ENCODE measurements at regions not wholly inside any gene's neighbourhood (a gene's known extent, or its start where the extent isn't known, plus 50 kb on each side); places are given as distances from the start of the nearest gene placed in this dataset.

DNA sequence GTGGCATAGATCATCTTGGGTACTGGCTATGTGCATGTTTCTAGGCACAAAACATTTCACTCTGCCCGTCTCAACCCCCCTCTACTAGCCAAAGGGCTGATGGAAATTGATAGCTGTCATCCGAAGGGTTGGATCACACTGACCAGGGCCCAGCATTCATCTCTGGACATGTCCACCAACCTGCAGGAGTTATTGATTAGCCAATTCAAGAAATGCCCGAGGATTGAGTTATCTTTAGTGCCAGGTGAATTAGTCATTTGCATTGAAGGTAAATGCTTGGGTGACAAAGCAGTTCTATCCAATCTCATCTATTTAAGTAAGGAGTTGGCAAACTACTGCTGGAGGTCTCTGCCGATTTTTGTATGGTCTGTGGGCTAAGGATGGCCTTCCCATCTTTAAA lies 80.1 kb downstream of the CD164 start:
- Histone ChIP-seq H3K4me3 (ENCODE audit: low read length) (no peak overlapping the region), H3K27me3 (ENCODE audit: insufficient read depth, low read length) (no peaks in the 10 kb centered on the region), H3K36me3 (ENCODE audit: insufficient read depth, low read depth, low read length) (no peaks in the 10 kb centered on the region), H3K27ac (ENCODE audit: low read length) (no peak overlapping the region), H3K9me3 (ENCODE audit: insufficient read depth, low read depth, low read length) (no peaks in the 10 kb centered on the region), H3K4me1 (ENCODE audit: insufficient read depth, low read length) (peaks cover 13% of the 10 kb centered on the region; the same call in 1 of the 2 replicates), H3K9ac (ENCODE audit: low read depth, low read length) (no peak overlapping the region)

DNA sequence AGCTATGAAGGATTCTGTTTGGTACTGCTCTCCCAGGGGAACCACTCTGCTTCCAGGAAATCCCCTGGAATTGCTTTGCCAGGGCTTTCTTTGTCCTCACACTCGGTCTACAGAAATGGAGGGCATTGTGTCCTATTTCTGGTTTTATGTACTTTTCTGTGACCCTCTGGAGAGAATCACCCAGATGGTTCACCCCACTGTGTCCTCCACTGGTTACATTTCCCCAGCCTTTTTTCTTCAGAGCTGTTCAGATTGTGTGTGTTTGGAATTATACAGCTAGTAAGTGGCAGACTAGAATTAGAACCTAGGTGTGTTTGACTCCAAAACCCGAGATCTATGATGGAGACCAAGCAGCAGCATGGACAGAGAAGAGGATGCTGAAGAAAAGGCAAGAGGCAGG lies 80.8 kb downstream of the CD164 start:
- Histone ChIP-seq H3K4me3 (ENCODE audit: low read length) (no peak overlapping the region), H3K9ac (ENCODE audit: low read depth, low read length) (no peak overlapping the region), H3K27me3 (ENCODE audit: insufficient read depth, low read length) (no peaks in the 10 kb centered on the region), H3K36me3 (ENCODE audit: insufficient read depth, low read depth, low read length) (no peaks in the 10 kb centered on the region), H3K27ac (ENCODE audit: low read length) (no peak overlapping the region), H3K9me3 (ENCODE audit: insufficient read depth, low read depth, low read length) (no peaks in the 10 kb centered on the region), H3K4me1 (ENCODE audit: insufficient read depth, low read length) (peaks cover 13% of the 10 kb centered on the region; the same call in 1 of the 2 replicates)

DNA sequence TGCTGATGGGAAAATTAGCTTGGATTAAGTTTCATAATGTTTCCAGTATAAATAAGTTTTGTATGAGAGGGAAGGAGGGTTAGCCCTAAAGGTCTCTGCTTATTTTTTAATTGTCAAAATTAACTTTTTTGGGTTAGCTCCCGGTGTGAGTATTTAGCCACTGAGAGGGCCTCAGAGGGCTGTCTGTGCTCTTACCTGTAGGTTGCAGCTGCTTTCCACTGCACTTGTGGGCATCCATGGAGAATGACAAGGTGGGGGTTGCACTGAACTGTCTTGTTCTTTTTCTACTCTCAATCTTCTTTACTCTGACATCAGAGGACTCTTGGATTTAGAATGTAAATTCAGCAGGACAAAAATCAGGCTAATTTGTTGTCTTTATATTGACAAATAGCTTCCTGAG lies 81.4 kb downstream of the CD164 start:
- H3K9ac ChIP-seq (ENCODE audit: low read depth, low read length): no peak overlapping the region
- H3K4me1 ChIP-seq (ENCODE audit: insufficient read depth, low read length): peaks cover 13% of the 10 kb centered on the region; the same call in 1 of the 2 replicates
- no peaks in the 10 kb centered on the region for H3K36me3 ChIP-seq (ENCODE audit: insufficient read depth, low read depth, low read length)
- H3K27ac ChIP-seq (ENCODE audit: low read length): no peak overlapping the region
- H3K9me3 ChIP-seq (ENCODE audit: insufficient read depth, low read depth, low read length): no peaks in the 10 kb centered on the region
- H3K4me3 ChIP-seq (ENCODE audit: low read length): no peak overlapping the region
- no peaks in the 10 kb centered on the region for H3K27me3 ChIP-seq (ENCODE audit: insufficient read depth, low read length)

DNA sequence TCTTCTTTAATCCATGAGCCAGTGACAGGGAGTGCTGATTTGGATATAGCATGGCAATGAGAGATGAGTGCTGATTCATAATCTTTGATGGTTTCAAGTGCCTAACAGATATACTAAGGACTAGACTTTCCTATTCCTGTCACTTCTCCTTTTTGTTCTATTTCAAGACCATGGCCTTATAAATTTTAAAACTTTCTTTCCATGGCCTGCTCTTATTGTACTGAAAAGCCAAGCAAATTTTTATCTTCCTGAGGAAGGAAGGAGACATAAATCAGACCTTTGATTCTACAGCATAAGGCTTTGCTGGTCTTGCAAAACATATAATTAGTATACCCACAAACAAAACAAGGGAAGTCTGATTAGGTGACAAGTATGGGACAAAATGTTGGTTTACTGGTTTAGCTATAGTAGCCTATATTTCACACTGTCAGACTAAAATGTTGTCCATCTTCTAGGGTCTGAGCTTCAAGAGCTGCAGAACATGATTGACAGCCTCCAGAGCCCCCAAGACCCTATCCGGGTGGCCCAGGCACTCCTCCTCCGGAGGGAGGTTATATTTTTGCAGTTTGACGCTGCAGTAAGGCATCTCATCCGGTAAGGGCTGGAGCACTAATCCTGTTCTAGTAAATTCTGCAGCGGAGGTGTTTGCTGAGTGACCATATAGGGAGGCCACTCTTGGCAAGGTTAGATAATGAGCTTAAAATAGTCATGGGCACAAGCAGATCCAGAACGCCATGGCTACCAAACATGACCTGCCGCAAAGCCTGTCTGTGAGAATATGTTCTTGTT lies 82.3 kb downstream of the CD164 start:
- no peaks in the 10 kb centered on the region for H3K36me3 ChIP-seq (ENCODE audit: insufficient read depth, low read depth, low read length)
- H3K9ac ChIP-seq (ENCODE audit: low read depth, low read length): no peak overlapping the region
- no peak overlapping the region for H3K27ac ChIP-seq (ENCODE audit: low read length)
- no peaks in the 10 kb centered on the region for H3K9me3 ChIP-seq (ENCODE audit: insufficient read depth, low read depth, low read length)
- peaks cover 13% of the 10 kb centered on the region; the same call in 1 of the 2 replicates for H3K4me1 ChIP-seq (ENCODE audit: insufficient read depth, low read length)
- no peak overlapping the region for H3K4me3 ChIP-seq (ENCODE audit: low read length)
- H3K27me3 ChIP-seq (ENCODE audit: insufficient read depth, low read length): no peaks in the 10 kb centered on the region

DNA sequence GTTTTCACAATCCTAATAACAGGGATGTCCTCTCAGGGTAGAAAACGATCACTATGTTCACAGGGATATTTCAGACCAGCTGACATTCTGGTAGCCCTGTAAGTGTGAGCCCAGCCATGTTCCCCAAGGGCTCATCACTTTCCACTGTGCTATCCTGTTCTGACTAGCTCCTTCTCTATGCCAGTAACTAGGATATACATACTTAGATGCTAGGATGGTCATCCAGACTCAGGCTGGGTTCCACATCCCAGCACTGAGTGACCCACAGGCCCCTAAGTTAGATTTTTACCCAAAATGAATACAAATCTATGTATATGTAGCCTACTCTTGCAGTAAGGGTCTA lies 83.0 kb downstream of the CD164 start:
- Histone ChIP-seq H3K9ac (ENCODE audit: low read depth, low read length) (no peak overlapping the region), H3K36me3 (ENCODE audit: insufficient read depth, low read depth, low read length) (no peaks in the 10 kb centered on the region), H3K27me3 (ENCODE audit: insufficient read depth, low read length) (no peaks in the 10 kb centered on the region), H3K4me3 (ENCODE audit: low read length) (no peak overlapping the region), H3K4me1 (ENCODE audit: insufficient read depth, low read length) (peaks cover 13% of the 10 kb centered on the region; the same call in 1 of the 2 replicates), H3K9me3 (ENCODE audit: insufficient read depth, low read depth, low read length) (no peaks in the 10 kb centered on the region), H3K27ac (ENCODE audit: low read length) (no peak overlapping the region)

DNA sequence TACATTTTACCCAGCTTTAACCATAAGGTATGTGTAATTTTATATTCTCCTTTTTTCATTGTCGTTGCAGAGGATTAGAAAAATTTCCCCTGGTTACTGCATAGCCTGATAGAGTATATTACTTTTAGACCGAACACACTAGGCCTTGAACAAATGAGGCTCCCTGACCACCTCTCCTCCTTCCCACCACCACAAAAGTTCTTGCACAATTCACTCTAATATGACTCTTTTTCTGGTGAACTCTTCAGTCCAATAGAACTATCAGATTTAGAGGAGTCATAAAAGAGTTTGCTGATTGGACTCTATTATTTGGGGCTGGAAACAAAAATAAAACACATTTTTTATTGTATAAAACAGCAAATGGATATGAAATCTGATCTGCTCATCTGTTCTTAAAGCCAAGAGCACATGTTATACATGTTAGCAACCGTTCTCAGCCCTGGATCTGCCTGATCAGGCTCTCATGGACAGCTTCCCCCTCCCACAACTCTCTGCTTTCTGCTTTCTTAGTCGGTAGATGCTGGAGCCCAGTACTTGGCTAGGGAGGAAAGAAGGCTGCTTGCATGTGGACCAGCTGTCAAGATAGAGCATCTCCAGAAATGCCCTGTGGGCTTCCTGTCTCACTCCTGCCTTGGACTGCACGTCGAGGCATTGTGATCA lies 83.5 kb downstream of the CD164 start:
- Histone ChIP-seq H3K4me3 (ENCODE audit: low read length) (no peak overlapping the region), H3K9me3 (ENCODE audit: insufficient read depth, low read depth, low read length) (no peaks in the 10 kb centered on the region), H3K27ac (ENCODE audit: low read length) (no peak overlapping the region), H3K4me1 (ENCODE audit: insufficient read depth, low read length) (peaks cover 13% of the 10 kb centered on the region; the same call in 1 of the 2 replicates), H3K36me3 (ENCODE audit: insufficient read depth, low read depth, low read length) (no peaks in the 10 kb centered on the region), H3K9ac (ENCODE audit: low read depth, low read length) (no peak overlapping the region), H3K27me3 (ENCODE audit: insufficient read depth, low read length) (no peaks in the 10 kb centered on the region)

DNA sequence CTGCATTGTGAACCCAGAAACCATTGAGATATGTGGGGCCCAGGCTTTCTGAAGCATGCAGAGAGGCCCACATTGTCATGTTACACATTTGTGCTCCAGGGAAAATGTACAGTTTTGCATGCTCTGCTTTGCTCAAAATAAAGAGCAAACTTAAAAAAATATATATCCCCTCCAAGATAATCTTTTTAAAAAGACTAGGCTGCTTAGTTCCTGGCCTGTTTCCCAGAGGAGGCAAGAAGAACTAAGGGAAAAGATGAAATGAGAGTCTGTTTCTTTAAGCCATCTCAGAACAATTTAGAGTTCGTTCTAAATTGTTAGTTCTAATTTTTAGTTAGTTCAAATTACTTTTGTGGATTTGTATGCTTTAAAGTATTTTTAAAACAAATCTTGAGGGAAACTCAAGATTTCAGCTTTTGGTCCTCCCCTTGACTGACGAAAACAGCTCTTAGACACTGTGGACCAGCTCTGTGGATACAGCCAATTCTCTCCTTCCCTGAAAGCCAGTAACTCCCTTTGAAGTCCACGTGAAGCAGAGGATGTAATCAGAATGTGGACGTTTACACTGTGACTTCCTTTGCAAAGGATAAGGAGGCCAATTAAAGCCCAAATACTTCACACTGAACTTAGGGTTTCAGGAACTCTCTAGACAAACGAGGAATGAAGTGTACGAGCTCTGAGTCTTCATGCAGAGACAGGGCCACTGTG lies 84.7 kb downstream of the CD164 start:
- Histone ChIP-seq H3K27ac (ENCODE audit: low read length) (no peak overlapping the region), H3K9me3 (ENCODE audit: insufficient read depth, low read depth, low read length) (no peaks in the 10 kb centered on the region), H3K36me3 (ENCODE audit: insufficient read depth, low read depth, low read length) (no peaks in the 10 kb centered on the region), H3K9ac (ENCODE audit: low read depth, low read length) (no peak overlapping the region; the same call in 1 of the 2 replicates), H3K27me3 (ENCODE audit: insufficient read depth, low read length) (no peaks in the 10 kb centered on the region), H3K4me1 (ENCODE audit: insufficient read depth, low read length) (peaks cover 13% of the 10 kb centered on the region; the same call in 1 of the 2 replicates), H3K4me3 (ENCODE audit: low read length) (no peak overlapping the region)

DNA sequence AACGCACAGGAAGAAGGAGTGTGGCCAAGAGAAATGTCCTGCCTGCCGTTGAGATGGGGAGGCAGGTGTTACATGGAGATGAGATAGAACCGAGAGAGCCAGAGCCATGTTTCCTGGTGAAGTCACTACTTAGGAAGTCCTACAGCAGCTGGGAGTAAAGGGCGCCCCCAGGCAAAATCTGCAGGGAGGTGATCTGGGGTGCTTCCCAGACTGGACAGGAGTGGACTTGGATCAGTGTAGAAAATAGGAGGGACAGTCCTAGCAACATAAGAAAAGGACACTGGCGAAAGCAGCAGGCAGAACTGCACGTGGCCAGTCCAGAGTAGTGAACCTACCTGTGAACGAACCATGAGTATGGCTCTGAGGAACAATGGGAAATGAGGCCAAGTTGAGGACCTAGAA lies 85.3 kb downstream of the CD164 start:
- Histone ChIP-seq H3K27me3 (ENCODE audit: insufficient read depth, low read length) (no peaks in the 10 kb centered on the region), H3K4me1 (ENCODE audit: insufficient read depth, low read length) (peaks cover 13% of the 10 kb centered on the region; the same call in 1 of the 2 replicates), H3K36me3 (ENCODE audit: insufficient read depth, low read depth, low read length) (no peaks in the 10 kb centered on the region), H3K27ac (ENCODE audit: low read length) (no peak overlapping the region), H3K9ac (ENCODE audit: low read depth, low read length) (no peak overlapping the region), H3K9me3 (ENCODE audit: insufficient read depth, low read depth, low read length) (no peaks in the 10 kb centered on the region), H3K4me3 (ENCODE audit: low read length) (no peak overlapping the region)

DNA sequence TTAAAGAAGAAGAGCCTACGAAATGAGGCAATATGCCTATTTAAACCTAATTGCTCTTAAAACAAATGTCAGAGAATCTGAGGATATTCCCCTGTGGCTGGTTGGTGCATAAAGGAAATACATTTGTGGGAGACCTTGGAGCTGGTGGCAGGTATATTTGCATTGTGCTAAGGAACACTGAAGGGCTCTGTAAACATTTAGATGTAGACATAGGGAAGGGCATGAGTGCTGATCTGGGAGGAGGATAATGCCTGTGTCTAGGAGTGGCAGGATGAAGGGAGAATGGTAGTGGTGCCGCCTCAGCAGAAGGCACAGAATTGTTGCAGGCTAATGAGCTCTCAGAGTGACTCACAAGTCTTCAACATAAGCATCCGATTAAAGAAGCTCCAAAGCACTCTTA lies 85.8 kb downstream of the CD164 start:
- H3K4me1 ChIP-seq (ENCODE audit: insufficient read depth, low read length): peaks cover 13% of the 10 kb centered on the region; the same call in 1 of the 2 replicates
- no peak overlapping the region for H3K4me3 ChIP-seq (ENCODE audit: low read length)
- H3K36me3 ChIP-seq (ENCODE audit: insufficient read depth, low read depth, low read length): no peaks in the 10 kb centered on the region
- no peaks in the 10 kb centered on the region for H3K9me3 ChIP-seq (ENCODE audit: insufficient read depth, low read depth, low read length)
- no peak overlapping the region for H3K27ac ChIP-seq (ENCODE audit: low read length)
- H3K9ac ChIP-seq (ENCODE audit: low read depth, low read length): no peak overlapping the region
- H3K27me3 ChIP-seq (ENCODE audit: insufficient read depth, low read length): no peaks in the 10 kb centered on the region

DNA sequence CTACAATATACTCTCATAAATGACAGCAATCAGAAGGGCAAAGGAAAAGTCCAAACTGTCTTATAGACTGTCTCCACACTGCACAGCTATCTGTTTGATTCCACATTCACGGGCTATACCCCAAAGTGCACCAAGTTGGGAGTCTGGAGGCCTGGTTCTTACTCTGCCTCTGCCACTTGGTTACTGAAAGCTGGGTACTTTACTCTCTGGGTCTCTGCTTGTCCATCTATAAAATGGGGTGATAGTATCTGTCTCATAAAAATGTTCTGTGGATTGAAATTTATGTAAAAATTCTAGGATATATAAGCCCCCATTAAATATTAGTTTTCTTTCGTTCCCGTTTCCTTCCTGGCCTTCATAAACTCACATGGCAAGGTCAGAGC lies 86.5 kb downstream of the CD164 start:
- Histone ChIP-seq H3K4me1 (ENCODE audit: insufficient read depth, low read length) (peaks cover 13% of the 10 kb centered on the region; the same call in 1 of the 2 replicates), H3K36me3 (ENCODE audit: insufficient read depth, low read depth, low read length) (no peaks in the 10 kb centered on the region), H3K9me3 (ENCODE audit: insufficient read depth, low read depth, low read length) (no peaks in the 10 kb centered on the region), H3K9ac (ENCODE audit: low read depth, low read length) (no peak overlapping the region), H3K4me3 (ENCODE audit: low read length) (no peak overlapping the region), H3K27me3 (ENCODE audit: insufficient read depth, low read length) (no peaks in the 10 kb centered on the region), H3K27ac (ENCODE audit: low read length) (no peak overlapping the region)

DNA sequence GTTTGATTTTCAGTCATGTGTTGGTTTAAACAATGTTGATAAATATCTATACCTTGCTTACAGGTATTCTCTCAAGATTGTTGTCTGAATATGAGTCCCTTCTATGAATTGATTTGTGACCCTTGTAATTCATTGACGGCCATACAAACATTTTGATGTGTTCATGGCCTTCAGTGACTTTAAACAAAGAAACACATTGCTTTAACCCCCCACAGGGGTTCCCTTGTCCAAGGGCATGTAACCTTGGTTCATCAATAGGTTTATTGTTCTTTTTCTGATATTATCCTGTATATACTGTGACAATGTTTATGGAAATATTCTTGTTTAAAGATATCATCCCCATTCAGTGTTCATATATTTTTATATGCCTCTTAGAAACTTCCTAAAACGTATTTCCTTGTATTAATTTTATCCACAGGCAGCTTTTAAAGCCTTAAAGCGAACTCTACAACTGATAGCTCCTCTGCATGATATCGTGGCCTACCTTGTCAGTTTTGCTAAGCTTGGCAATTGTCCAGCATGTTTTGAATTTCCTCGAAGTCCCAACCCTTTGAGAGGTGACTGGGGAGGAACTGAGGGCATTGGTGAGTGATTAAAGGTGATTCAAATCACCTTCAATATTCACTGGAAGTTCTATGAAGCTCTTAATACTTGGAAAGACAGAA lies 87.0 kb downstream of the CD164 start:
- no peak overlapping the region for H3K27ac ChIP-seq (ENCODE audit: low read length)
- no peaks in the 10 kb centered on the region for H3K9me3 ChIP-seq (ENCODE audit: insufficient read depth, low read depth, low read length)
- H3K9ac ChIP-seq (ENCODE audit: low read depth, low read length): no peak overlapping the region
- H3K4me3 ChIP-seq (ENCODE audit: low read length): no peak overlapping the region
- peaks cover 13% of the 10 kb centered on the region; the same call in 1 of the 2 replicates for H3K4me1 ChIP-seq (ENCODE audit: insufficient read depth, low read length)
- H3K27me3 ChIP-seq (ENCODE audit: insufficient read depth, low read length): no peaks in the 10 kb centered on the region
- no peaks in the 10 kb centered on the region for H3K36me3 ChIP-seq (ENCODE audit: insufficient read depth, low read depth, low read length)

All from iPS-20b (cell line).